AG10803 (cell line): ENCODE measurements at regions not wholly inside any gene's neighbourhood (a gene's known extent, or its start where the extent isn't known, plus 50 kb on each side); places are given as distances from the start of the nearest gene placed in this dataset.
"Not testable (repeated sequence)": the region's sequence is repeated elsewhere in the genome, so short reads cannot be mapped to it uniquely, and the experiment has no call there.

Source experiments
- DNase-seq: peaks from one replicate; pipeline ENCODE4 v3.0.0; 2010; ENCODE audit warnings: low read depth
- H3K4me3 ChIP-seq: 2 replicates; pipeline ENCODE4 v1.5.1; 2011; ENCODE audit warnings: mild to moderate bottlenecking, low read length, control low read depth
- TF ChIP-seq, protein P1 (sequence below): conservative IDR thresholded peaks from 2 replicates; pipeline ENCODE4 v1.5.1; 2011; ENCODE audit warnings: mild to moderate bottlenecking, low read length, control low read depth, inconsistent platforms

DNA sequence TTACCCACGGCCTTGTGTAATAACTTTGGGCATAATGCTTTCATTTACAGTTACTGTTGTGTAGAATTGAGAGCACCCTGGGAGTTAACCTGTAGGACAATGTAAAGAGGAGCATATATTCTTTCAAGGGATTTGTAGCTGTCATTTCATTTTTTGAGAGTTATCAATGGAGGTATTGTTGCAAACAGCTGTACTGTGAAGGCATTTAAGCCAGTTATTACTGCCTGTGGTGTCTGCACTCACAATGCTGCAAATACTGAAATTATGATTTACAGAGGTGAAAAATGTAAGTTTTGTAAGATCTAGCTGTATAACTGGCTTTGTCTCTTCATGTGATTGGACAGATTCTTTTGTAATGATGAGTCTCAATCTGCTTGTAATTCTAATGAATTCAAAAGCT is 131.5 kb upstream of the FAT1 start:
- no peak overlapping the region for H3K4me3 ChIP-seq
- TF ChIP-seq, protein P1, sequence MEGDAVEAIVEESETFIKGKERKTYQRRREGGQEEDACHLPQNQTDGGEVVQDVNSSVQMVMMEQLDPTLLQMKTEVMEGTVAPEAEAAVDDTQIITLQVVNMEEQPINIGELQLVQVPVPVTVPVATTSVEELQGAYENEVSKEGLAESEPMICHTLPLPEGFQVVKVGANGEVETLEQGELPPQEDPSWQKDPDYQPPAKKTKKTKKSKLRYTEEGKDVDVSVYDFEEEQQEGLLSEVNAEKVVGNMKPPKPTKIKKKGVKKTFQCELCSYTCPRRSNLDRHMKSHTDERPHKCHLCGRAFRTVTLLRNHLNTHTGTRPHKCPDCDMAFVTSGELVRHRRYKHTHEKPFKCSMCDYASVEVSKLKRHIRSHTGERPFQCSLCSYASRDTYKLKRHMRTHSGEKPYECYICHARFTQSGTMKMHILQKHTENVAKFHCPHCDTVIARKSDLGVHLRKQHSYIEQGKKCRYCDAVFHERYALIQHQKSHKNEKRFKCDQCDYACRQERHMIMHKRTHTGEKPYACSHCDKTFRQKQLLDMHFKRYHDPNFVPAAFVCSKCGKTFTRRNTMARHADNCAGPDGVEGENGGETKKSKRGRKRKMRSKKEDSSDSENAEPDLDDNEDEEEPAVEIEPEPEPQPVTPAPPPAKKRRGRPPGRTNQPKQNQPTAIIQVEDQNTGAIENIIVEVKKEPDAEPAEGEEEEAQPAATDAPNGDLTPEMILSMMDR = no peak
- DNase-seq = peak; percentile 18

DNA sequence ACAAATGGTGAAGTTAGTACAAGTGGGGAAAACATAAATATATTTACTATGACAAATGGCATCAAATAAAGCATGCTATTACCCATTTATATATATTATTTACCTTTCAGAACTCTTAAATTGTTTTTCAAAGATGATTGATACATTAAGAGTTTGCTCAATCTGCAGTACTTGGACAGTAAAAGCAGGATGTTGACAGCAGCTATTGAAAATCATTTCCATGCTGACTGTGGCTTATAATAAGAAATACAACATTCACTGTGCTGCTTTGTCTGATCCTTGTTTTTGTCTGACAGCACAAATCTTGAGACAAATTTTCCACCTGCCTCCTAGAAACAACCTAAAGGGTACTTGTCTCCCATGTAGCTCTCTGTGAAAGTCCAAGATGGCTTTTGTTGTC is 134.1 kb upstream of the FAT1 start:
- no peak overlapping the region for H3K4me3 ChIP-seq
- TF ChIP-seq, protein P1 = no peak
- DNase-seq = no peak

DNA sequence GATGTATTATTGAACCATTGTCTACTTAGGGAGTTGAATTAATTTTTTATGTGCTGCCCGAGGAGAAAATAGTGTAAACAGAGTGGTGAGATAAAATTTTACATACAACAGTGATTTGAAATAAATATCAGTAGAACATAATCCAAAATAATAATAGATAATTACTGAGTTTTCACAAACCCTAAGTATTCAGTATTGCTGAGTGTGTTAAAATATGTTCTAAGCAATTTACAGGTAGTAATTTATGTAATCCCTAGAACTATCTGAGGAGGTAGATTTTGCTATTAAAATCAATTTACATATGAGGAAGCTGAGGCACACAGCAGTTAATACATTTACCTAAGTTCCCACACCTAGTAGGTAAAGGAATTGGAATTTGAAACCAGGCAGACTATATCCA is 134.7 kb upstream of the FAT1 start:
- DNase-seq = no peak
- no peak overlapping the region for H3K4me3 ChIP-seq
- TF ChIP-seq, protein P1 = no peak

DNA sequence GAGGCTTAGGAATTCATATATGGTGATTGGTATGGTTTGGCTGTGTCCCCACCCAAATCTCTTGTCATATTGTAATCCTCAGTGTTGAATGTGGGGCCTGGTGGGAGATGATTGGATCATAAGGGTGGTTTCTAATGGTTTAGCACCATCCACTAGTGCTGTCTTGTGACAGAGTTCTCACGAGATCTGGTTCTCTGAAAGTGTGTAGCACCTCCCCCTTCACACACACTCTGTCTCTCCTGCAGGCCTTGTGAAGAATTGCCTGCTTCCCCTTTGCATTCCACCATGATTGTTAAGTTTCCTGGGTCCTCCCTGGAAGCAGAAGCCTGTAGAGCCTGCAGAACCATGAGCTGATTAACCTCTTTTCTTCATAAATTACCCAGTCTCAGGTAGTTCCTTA is 135.8 kb upstream of the FAT1 start:
- H3K4me3 ChIP-seq = no peak overlapping the region
- no peak for DNase-seq

DNA sequence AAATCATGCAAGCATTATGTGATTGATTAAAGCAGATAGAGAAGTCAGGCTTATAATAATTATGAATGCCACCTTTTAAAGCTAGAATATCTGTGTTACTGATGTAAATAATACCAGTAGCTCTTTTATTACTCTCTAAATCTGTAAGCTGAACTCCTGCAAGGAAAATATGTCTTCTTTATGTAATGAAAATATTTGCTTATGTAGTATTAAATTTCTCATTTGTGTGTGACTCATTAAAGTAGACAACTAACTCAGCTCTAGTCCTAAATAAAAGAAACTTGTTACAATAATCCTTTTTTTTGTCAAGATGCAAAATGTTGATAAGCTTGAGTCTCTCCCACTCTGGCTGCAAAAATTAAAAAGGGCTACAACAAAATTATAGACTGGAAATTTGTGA is 137.7 kb upstream of the FAT1 start:
- TF ChIP-seq, protein P1 = no peak
- no peak overlapping the region for H3K4me3 ChIP-seq

More for the DNA sequence above, 135.8 kb upstream of the FAT1 start:
- TF ChIP-seq, protein P1 = no peak

DNA sequence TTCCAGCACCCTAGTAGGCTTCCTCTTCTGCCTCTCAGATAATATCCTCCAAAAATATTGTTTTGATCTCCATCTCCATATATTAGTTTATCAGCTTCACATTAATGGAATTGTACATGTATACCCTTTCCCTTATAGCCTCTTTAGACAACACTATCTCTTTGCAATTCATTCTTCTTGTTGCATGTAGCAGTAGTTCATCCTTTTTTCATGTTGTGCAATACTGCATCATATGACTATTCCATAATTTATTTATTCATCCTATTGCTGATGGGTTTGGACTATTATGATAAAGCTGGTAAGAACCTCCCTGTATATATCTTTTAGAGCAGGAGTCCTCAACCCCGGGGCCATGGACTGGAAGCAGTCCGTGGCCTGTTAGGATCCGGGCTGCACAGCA is 148.2 kb upstream of the FAT1 start:
- TF ChIP-seq, protein P1 = no peak
- no peak for DNase-seq
- no peak overlapping the region for H3K4me3 ChIP-seq

More for the DNA sequence above, 137.7 kb upstream of the FAT1 start:
- DNase-seq = no peak

DNA sequence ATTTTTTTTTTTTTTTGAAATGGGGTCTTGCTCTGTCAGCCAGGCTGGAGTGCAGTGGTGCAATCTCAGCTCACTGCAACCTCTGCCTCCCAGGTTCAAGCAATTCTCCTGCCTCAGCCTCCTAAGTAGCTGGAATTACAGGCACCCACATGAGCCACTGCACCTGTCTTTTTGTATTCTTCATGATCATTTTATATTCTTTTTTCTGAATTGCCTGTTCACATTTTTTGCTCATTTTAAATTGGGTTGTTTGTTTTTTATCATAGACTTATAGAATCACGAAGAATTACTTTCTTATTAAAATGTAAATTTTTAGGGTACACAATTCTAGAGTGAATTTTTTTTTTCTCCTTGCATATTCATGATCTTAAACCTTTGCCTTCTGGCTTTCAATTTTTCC is 149.4 kb upstream of the FAT1 start:
- not testable (repeated sequence) for H3K4me3 ChIP-seq

DNA sequence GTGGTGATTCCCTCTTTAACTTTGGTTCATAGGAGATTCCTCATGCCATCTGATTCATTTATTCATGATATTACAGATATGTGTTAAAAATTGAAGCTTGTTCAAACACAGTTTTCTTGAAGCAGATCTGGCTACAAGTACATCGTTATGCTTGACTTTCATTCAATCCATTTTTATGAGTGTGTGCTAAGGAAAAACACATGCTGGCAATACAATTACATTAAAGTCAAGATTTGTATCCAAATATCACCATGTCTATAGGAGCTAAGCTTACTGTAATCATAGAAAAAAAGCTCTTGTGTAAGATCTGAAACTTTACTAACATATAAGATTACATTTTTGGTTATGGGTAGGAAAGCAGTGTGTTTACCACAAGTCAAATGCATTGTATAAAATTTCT is 151.8 kb upstream of the FAT1 start:
- DNase-seq = no peak
- no peak overlapping the region for H3K4me3 ChIP-seq
- TF ChIP-seq, protein P1 = no peak

More for the DNA sequence above, 149.4 kb upstream of the FAT1 start:
- DNase-seq = not testable (repeated sequence)
